A549 (cell line): ENCODE measurements at regions not wholly inside any gene's neighbourhood (a gene's known extent, or its start where the extent isn't known, plus 50 kb on each side); places are given as distances from the start of the nearest gene placed in this dataset.

ENCODE experiments used
- ATAC-seq, 2 experiments: fragments of 200-7000 bp in 1 of 2; fragments of >200 bp in 1 of 2; cut with Nextera tagmentation in 1 of 2; cut with Tn5 transposase in 1 of 2; 3 replicates each; pipeline versions ENCODE4 v1.8.0 to v1.9.1; 2018 to 2020; ENCODE audit warnings: mild to moderate bottlenecking in 1 of 2, moderate library complexity in 1 of 2
- CTCF ChIA-PET: fragments of 300-600 bp; sonication (Branson Sonifier 250); formaldehyde crosslinking; extraction: SDS; loops from one replicate; lab custom pipeline; 2021; ENCODE audit warnings: antibody characterized with exemption, inconsistent platforms; lab: Yijun Ruan, JAX
- POLR2A ChIA-PET: fragments of 350-600 bp; formaldehyde crosslinking; extraction: SDS; loops from one replicate; lab custom pipeline; 2021; ENCODE audit warnings: antibody characterized with exemption, inconsistent platforms; lab: Yijun Ruan, JAX
- DNase-seq, 2 experiments: peaks; one replicate each; pipeline versions ENCODE4 v3.0.0 to v3.0.0-alpha.2; 2011 to 2016; ENCODE audit warnings: low read depth in 1 of 2, low spot score in 1 of 2
- FAIRE-seq: peaks from 2 replicates; lab custom pipeline; 2011; peaks lifted over from hg19 to GRCh38; lab: Jason Lieb, UNC
- H3K27ac ChIP-seq, 2 experiments: fragments of >200 bp; sonication (Bioruptor Twin); formaldehyde crosslinking; 3 replicates each; pipeline ENCODE4 v1.5.1; 2016 to 2017
- H3K4me1 ChIP-seq: fragments of >200 bp; sonication (Bioruptor Twin); formaldehyde crosslinking; 3 replicates; pipeline ENCODE4 v1.6.1; 2016
- H3K4me2 ChIP-seq: fragments of >200 bp; sonication (Bioruptor Twin); formaldehyde crosslinking; 3 replicates; pipeline ENCODE4 v1.6.1; 2016
- H3K4me3 ChIP-seq: fragments of >200 bp; sonication (Bioruptor Twin); formaldehyde crosslinking; 3 replicates; pipeline ENCODE4 v1.5.1; 2016
- H3K9me3 ChIP-seq: fragments of >200 bp; sonication (Bioruptor Twin); formaldehyde crosslinking; 3 replicates; pipeline ENCODE4 v1.6.1; 2016
- ATOH8 ChIP-seq: fragments of 250-450 bp; sonication (Bioruptor Pico); IDR thresholded peaks from 2 replicates; pipeline ENCODE4 v1.5.0; 2020; ENCODE audit warnings: low read depth, mild to moderate bottlenecking, moderate library complexity
- BCL3 ChIP-seq: fragments of >200 bp; sonication (Bioruptor Twin); formaldehyde crosslinking; IDR thresholded peaks from 3 replicates; pipeline ENCODE4 v1.6.1; 2016
- CBX2 ChIP-seq: fragments of 200-600 bp; sonication (generic); IDR thresholded peaks from 2 replicates; pipeline ENCODE4 v1.6.1; 2016; ENCODE audit warnings: low read depth, mild to moderate bottlenecking, borderline replicate concordance
- CHD2 ChIP-seq: fragments of 150-350 bp; IDR thresholded peaks from 2 replicates; pipeline ENCODE4 v1.6.1; 2014; ENCODE audit warnings: low read length; ENCODE audit not compliant: partially characterized antibody
- CHD4 ChIP-seq: fragments of 200-600 bp; sonication (generic); IDR thresholded peaks from 2 replicates; pipeline ENCODE4 v1.6.1; 2016; ENCODE audit warnings: antibody characterized with exemption, mild to moderate bottlenecking, borderline replicate concordance
- CTCF ChIP-seq: fragments of >200 bp; sonication (Bioruptor Twin); formaldehyde crosslinking; IDR thresholded peaks from 3 replicates; pipeline ENCODE4 v1.5.1; 2016
- EHMT2 ChIP-seq: fragments of 200-600 bp; sonication (generic); IDR thresholded peaks from 2 replicates; pipeline ENCODE4 v1.6.1; 2016; ENCODE audit warnings: antibody characterized with exemption, low read depth, mild to moderate bottlenecking, moderate library complexity
- ELK1 ChIP-seq: fragments of 150-350 bp; IDR thresholded peaks from 2 replicates; pipeline ENCODE4 v1.6.1; 2014; ENCODE audit warnings: low read depth, mild to moderate bottlenecking, low read length
- ESRRA ChIP-seq: fragments of 150-350 bp; IDR thresholded peaks from 2 replicates; pipeline ENCODE4 v1.6.1; 2014; ENCODE audit warnings: mild to moderate bottlenecking, low read length, borderline replicate concordance
- FOSB ChIP-seq: fragments of 250-450 bp; sonication (Bioruptor Pico); IDR thresholded peaks from 2 replicates; pipeline ENCODE4 v1.5.0; 2020; ENCODE audit warnings: mild to moderate bottlenecking, moderate library complexity
- FOXS1 ChIP-seq: fragments of 250-450 bp; sonication (Bioruptor Pico); IDR thresholded peaks from 2 replicates; pipeline ENCODE4 v1.5.0; 2020; ENCODE audit warnings: mild to moderate bottlenecking, moderate library complexity
- HOXA7 ChIP-seq: fragments of 250-450 bp; sonication (Bioruptor Pico); IDR thresholded peaks from 2 replicates; pipeline ENCODE4 v1.5.0; 2020; ENCODE audit warnings: mild to moderate bottlenecking, moderate library complexity
- JUNB ChIP-seq: fragments of >200 bp; sonication (Bioruptor Twin); formaldehyde crosslinking; IDR thresholded peaks from 2 replicates; pipeline ENCODE4 v1.6.1; 2016
- KDM5A ChIP-seq: fragments of 200-600 bp; sonication (generic); IDR thresholded peaks from 2 replicates; pipeline ENCODE4 v1.6.1; 2016; ENCODE audit warnings: antibody characterized with exemption, mild to moderate bottlenecking
- MAX ChIP-seq: IDR thresholded peaks from 2 replicates; pipeline ENCODE4 v1.6.1; 2012
- MAZ ChIP-seq: fragments of 150-350 bp; IDR thresholded peaks from 2 replicates; pipeline ENCODE4 v1.6.1; 2014; ENCODE audit warnings: antibody characterized with exemption, low read depth, low read length, borderline replicate concordance
- NR3C1 ChIP-seq: fragments of >200 bp; sonication (Bioruptor Twin); formaldehyde crosslinking; IDR thresholded peaks from 3 replicates; pipeline ENCODE4 v1.6.1; 2017
- SREBF2 ChIP-seq: fragments of 450-650 bp; IDR thresholded peaks from 2 replicates; pipeline ENCODE4 v1.6.1; 2014; ENCODE audit warnings: mild to moderate bottlenecking, moderate library complexity
- TP53 ChIP-seq: fragments of 250-450 bp; sonication (Bioruptor Pico); IDR thresholded peaks from 2 replicates; pipeline ENCODE4 v1.5.0; 2021; ENCODE audit warnings: mild to moderate bottlenecking, moderate library complexity
- ZNF302 ChIP-seq: fragments of 250-450 bp; sonication (Bioruptor Pico); IDR thresholded peaks from 2 replicates; pipeline ENCODE4 v1.9.0; 2021; ENCODE audit warnings: inconsistent platforms, mild to moderate bottlenecking, moderate library complexity
- WGBS: methylation state at CpG from one replicate; pipeline ENCODE4 v1.1.6; 2017; ENCODE audit errors: missing lambda C conversion rate; 5-methylcytosine and 5-hydroxymethylcytosine counted together
- TF ChIP-seq, protein P1 (sequence below): fragments of 250-450 bp; sonication (Bioruptor Pico); IDR thresholded peaks from 2 replicates; pipeline ENCODE4 v1.5.0; 2021; ENCODE audit warnings: mild to moderate bottlenecking, moderate library complexity, borderline replicate concordance

DNA sequence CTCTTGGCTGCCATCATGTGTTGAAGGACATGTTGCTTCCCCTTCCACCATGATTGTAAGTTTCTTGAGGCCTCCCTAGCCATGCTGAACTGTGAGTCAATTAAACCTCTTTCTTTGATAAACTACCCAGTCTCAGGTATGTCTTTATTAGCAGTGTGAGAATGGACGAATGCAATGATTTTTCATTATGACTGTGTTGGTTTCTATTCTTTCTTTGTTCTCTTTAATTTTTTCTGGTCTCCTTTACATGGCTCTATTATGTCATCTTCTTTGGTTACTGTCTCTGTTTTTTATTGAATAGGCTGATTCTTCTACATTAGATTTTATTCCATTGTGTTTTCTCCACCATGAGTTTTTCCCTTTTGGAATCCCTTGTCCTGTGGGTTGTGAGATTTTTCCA, 840.6 kb downstream of the TRAM1L1 start:
- DNase-seq, result no peak
- CTCF ChIA-PET, result no interaction called here
- H3K4me3 ChIP-seq, result no peak overlapping the region
- H3K9me3 ChIP-seq, result no peaks in the 10 kb centered on the region
- 4% methylated on average over 1 of the region's 1 CpG for WGBS
- TF ChIP-seq ELK1 (no peak), BCL3 (no peak), FOXS1 (CRISPR knock-in tag) (no peak), MAX (no peak), TP53 (no peak), MAZ (no peak), HOXA7 (CRISPR knock-in tag) (no peak), CHD2 (no peak), EHMT2 (no peak), ZNF302 (CRISPR knock-in tag) (no peak), CTCF (no peak), FOSB (CRISPR knock-in tag) (no peak), KDM5A (no peak), ESRRA (no peak)
- no peak overlapping the region for H3K27ac ChIP-seq
- H3K4me1 ChIP-seq, result no peaks in the 10 kb centered on the region
- no peak overlapping the region for H3K4me2 ChIP-seq
- FAIRE-seq, result no peak
- no peak for ATAC-seq
- POLR2A ChIA-PET, result no interaction called here

- FAIRE-seq (no peak), ATAC-seq (no peak), DNase-seq (no peak)
- Histone ChIP-seq H3K27ac (no peak overlapping the region), H3K4me1 (no peaks in the 10 kb centered on the region), H3K4me3 (no peak overlapping the region), H3K9me3 (no peaks in the 10 kb centered on the region), H3K4me2 (no peak overlapping the region)
- POLR2A ChIA-PET, result no interaction called here
- WGBS, result 5% methylated on average over 2 of the region's 2 CpGs
- TF ChIP-seq BCL3 (no peak), ELK1 (no peak), CBX2 (no peak), CHD4 (no peak), JUNB (no peak), FOXS1 (CRISPR knock-in tag) (no peak), NR3C1 (no peak), CTCF (no peak), SREBF2 (no peak), ATOH8 (CRISPR knock-in tag) (no peak)
- TF ChIP-seq, protein P1, sequence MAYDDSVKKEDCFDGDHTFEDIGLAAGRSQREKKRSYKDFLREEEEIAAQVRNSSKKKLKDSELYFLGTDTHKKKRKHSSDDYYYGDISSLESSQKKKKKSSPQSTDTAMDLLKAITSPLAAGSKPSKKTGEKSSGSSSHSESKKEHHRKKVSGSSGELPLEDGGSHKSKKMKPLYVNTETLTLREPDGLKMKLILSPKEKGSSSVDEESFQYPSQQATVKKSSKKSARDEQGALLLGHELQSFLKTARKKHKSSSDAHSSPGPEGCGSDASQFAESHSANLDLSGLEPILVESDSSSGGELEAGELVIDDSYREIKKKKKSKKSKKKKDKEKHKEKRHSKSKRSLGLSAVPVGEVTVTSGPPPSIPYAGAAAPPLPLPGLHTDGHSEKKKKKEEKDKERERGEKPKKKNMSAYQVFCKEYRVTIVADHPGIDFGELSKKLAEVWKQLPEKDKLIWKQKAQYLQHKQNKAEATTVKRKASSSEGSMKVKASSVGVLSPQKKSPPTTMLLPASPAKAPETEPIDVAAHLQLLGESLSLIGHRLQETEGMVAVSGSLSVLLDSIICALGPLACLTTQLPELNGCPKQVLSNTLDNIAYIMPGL, result no peak
- CTCF ChIA-PET, result no interaction called here
Measured at GRCh38 chr4:116243431-116243830, 841.9 kb downstream of the TRAM1L1 start.
